K562 (cell line): ENCODE measurements at regions not wholly inside any gene's neighbourhood (a gene's known extent, or its start where the extent isn't known, plus 50 kb on each side); places are given as distances from the start of the nearest gene placed in this dataset.

ENCODE experiments used
- CC2D1A ChIP-seq: fragments of 450-650 bp; IDR thresholded peaks from 2 replicates; pipeline ENCODE4 v1.6.1; 2017; ENCODE audit warnings: mild to moderate bottlenecking
- CCAR2 ChIP-seq: fragments of 200-400 bp; formaldehyde crosslinking; IDR thresholded peaks from 2 replicates; pipeline ENCODE4 v1.6.1; 2017; ENCODE audit warnings: mild to moderate bottlenecking, low read depth, low read length
- CEBPB ChIP-seq: fragments of 450-650 bp; IDR thresholded peaks from 2 replicates; pipeline ENCODE4 v1.6.1; 2016; ENCODE audit warnings: missing genetic modification characterization, missing compliant biosample characterization
- CHCHD3 ChIP-seq: fragments of 250-450 bp; sonication (Bioruptor Pico); IDR thresholded peaks from 2 replicates; pipeline ENCODE4 v2.1.2; 2022; ENCODE audit warnings: mild to moderate bottlenecking
- HDAC6 ChIP-seq: IDR thresholded peaks from 2 replicates; pipeline ENCODE4 v1.6.1; 2012; ENCODE audit warnings: low read depth, mild to moderate bottlenecking, control low read depth, inconsistent platforms, low read length, moderate library complexity
- HMGN3 ChIP-seq: IDR thresholded peaks from 2 replicates; pipeline ENCODE4 v1.6.1; 2011; ENCODE audit warnings: borderline replicate concordance, low read depth, mild to moderate bottlenecking, mixed read lengths, low read length; ENCODE audit not compliant: insufficient read length; ENCODE audit errors: extremely low read depth
- LCOR ChIP-seq: sonication (generic); formaldehyde crosslinking; IDR thresholded peaks from 2 replicates; pipeline ENCODE4 v1.8.0; 2022; ENCODE audit warnings: mild to moderate bottlenecking, missing genetic modification reagents
- MECOM ChIP-seq: fragments of 250-450 bp; sonication (Bioruptor Pico); IDR thresholded peaks from 2 replicates; pipeline ENCODE4 v1.8.0; 2022; ENCODE audit warnings: inconsistent platforms
- MTA3 ChIP-seq: fragments of 450-650 bp; formaldehyde crosslinking; IDR thresholded peaks from 2 replicates; pipeline ENCODE4 v1.6.1; 2017; ENCODE audit warnings: mild to moderate bottlenecking, borderline replicate concordance
- NR0B1 ChIP-seq: fragments of 450-650 bp; IDR thresholded peaks from one replicate; pipeline ENCODE4 v1.6.1; 2018; ENCODE audit warnings: mild to moderate bottlenecking, moderate library complexity; ENCODE audit not compliant: partially characterized antibody
- NR4A1 ChIP-seq, 2 experiments: fragments of 250-450 bp in 1 of 2; fragments of 450-650 bp in 1 of 2; sonication (Bioruptor Pico) in 1 of 2; IDR thresholded peaks; 2 replicates each; pipeline versions ENCODE4 v1.4.0 to v1.6.1; 2016 to 2020; ENCODE audit warnings: mild to moderate bottlenecking in 2 of 2, missing compliant biosample characterization in 1 of 2, missing genetic modification characterization in 1 of 2, moderate library complexity in 1 of 2
- PCBP2 ChIP-seq: fragments of 200-400 bp; formaldehyde crosslinking; IDR thresholded peaks from 2 replicates; pipeline ENCODE4 v1.6.1; 2018; ENCODE audit warnings: low read length, low read depth, mild to moderate bottlenecking, moderate library complexity; ENCODE audit not compliant: poor library complexity, severe bottlenecking
- POLR2AphosphoS5 ChIP-seq: IDR thresholded peaks from 2 replicates; pipeline ENCODE4 v1.6.1; 2011; ENCODE audit warnings: mild to moderate bottlenecking, low read depth, low read length, moderate library complexity; ENCODE audit not compliant: control insufficient read depth, insufficient read depth
- RB1 ChIP-seq: fragments of 450-650 bp; IDR thresholded peaks from 2 replicates; pipeline ENCODE4 v1.6.1; 2017; ENCODE audit warnings: low read depth, mild to moderate bottlenecking
- SIRT6 ChIP-seq: IDR thresholded peaks from one replicate; pipeline ENCODE4 v1.6.1; 2012; ENCODE audit warnings: low read depth, mild to moderate bottlenecking, control low read depth, inconsistent platforms, low read length, moderate library complexity
- SMARCC2 ChIP-seq: fragments of 450-650 bp; IDR thresholded peaks from 2 replicates; pipeline ENCODE4 v1.6.1; 2017; ENCODE audit warnings: antibody characterized with exemption, moderate library complexity, mild to moderate bottlenecking, low read depth
- STAT5B ChIP-seq: fragments of 250-450 bp; sonication (Bioruptor Pico); IDR thresholded peaks from 2 replicates; pipeline ENCODE4 v1.8.0; 2021; ENCODE audit warnings: mild to moderate bottlenecking, inconsistent platforms
- ZBTB8A ChIP-seq: fragments of 450-650 bp; IDR thresholded peaks from 2 replicates; pipeline ENCODE4 v1.6.1; 2018; ENCODE audit warnings: mild to moderate bottlenecking, moderate library complexity; ENCODE audit not compliant: partially characterized antibody
- ZFP30 ChIP-seq: fragments of 250-450 bp; sonication (Bioruptor Pico); IDR thresholded peaks from 2 replicates; pipeline ENCODE4 v1.8.0; 2022; ENCODE audit warnings: moderate library complexity, mild to moderate bottlenecking, inconsistent platforms, borderline replicate concordance
- ZNF217 ChIP-seq: sonication (generic); formaldehyde crosslinking; IDR thresholded peaks from 2 replicates; pipeline ENCODE4 v1.8.0; 2022; ENCODE audit warnings: mild to moderate bottlenecking, missing genetic modification reagents
- ZNF507 ChIP-seq: conservative IDR thresholded peaks from 2 replicates; pipeline ENCODE4 v1.6.1; 2017; ENCODE audit warnings: missing genetic modification characterization, missing compliant biosample characterization
- ZNF699 ChIP-seq: fragments of 250-450 bp; sonication (Bioruptor Pico); IDR thresholded peaks from 2 replicates; pipeline ENCODE4 v1.8.0; 2021; ENCODE audit warnings: mild to moderate bottlenecking, moderate library complexity; ENCODE audit not compliant: insufficient replicate concordance
- ZNF75A ChIP-seq: fragments of 450-650 bp; formaldehyde crosslinking; IDR thresholded peaks from 2 replicates; pipeline ENCODE4 v1.4.0; 2020; ENCODE audit warnings: mild to moderate bottlenecking
- TF ChIP-seq, protein P1 (sequence below), 3 experiments: IDR thresholded peaks in 2 of 3; conservative IDR thresholded peaks in 1 of 3; 2 replicates each; pipeline ENCODE4 v1.5.1; 2011 to 2012; ENCODE audit warnings: low read length in 3 of 3, mild to moderate bottlenecking in 3 of 3, control low read depth in 2 of 3, improper control_type of control experiment in 1 of 3, inconsistent platforms in 1 of 3, low read depth in 1 of 3, mixed read lengths in 1 of 3, moderate library complexity in 1 of 3; ENCODE audit not compliant: insufficient read depth in 2 of 3
- TF ChIP-seq, protein P2 (sequence below), 2 experiments: fragments of 450-650 bp in 1 of 2; sonication (generic) in 1 of 2; formaldehyde crosslinking; conservative IDR thresholded peaks; 2 replicates each; pipeline versions ENCODE4 v1.4.0 to v1.8.1; 2020 to 2022; ENCODE audit warnings: mild to moderate bottlenecking in 1 of 2, missing genetic modification reagents in 1 of 2

DNA sequence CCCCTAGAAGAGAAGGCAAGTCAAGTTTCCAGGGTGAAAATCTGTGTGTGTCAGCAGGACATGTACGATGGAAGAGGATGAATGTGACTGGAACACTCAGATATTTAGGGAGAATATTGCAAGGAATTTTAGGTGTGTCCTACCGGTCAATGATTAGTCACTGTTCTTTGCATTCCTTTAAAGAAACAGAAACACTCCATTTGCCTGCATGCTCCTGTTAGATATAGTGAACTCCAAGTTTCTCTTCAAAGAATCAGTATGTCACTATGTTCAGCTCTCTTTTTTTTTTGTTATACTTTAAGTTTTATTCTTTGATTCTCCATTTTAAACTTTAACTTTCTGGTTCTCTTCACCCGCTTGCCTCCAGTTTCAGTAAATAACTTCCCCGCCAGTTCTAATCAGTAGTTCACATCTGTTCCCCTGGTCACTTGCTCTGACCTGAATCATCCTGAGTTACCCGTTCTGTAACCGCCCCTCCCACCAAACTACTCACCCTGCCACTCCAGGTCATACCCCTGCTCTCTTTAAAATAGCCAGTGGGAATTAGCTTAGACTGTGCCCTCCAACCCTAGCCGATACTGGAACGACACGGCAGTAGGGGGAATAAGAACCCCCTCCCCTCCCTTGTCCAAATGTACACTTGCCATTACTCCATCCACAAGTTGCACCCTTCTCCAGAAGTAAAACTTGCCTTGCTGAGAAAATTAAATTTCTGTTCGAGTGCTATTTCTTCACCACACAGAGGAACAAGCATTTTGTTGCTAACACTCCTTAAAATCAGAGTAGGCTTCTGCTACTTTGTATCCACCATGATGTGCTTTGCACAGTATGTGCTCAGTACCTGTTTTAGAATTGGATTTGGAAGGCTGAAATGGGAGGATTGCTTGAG is 268.4 kb downstream of the METTL4 start (continued):
- TF ChIP-seq CHCHD3 (CRISPR knock-in tag) (no peak), NR4A1 (CRISPR knock-in tag; IDR thresholded peaks at IDR 0.05) (no peak), NR4A1 (tag; IDR thresholded peaks at IDR 0.05) (peak; percentile 77), ZNF699 (CRISPR knock-in tag) (no peak), MTA3 (peak; percentile 85; the same call in 1 of the 2 replicates), ZFP30 (CRISPR knock-in tag) (no peak), POLR2AphosphoS5 (no peak), CC2D1A (peak; percentile 88), ZNF507 (tag) (no peak), HMGN3 (peak; percentile 37), ZNF217 (CRISPR knock-in tag) (no peak), LCOR (CRISPR knock-in tag) (no peak), SMARCC2 (peak; percentile 92), CEBPB (tag) (peak; percentile 71), MECOM (CRISPR knock-in tag) (no peak), ZNF75A (CRISPR knock-in tag) (no peak), PCBP2 (no peak), NR0B1 (no peak), CCAR2 (no peak), STAT5B (no peak), ZBTB8A (no peak), SIRT6 (no peak), RB1 (peak; percentile 80; the same call in 1 of the 2 replicates), HDAC6 (no peak)
- TF ChIP-seq, protein P1, sequence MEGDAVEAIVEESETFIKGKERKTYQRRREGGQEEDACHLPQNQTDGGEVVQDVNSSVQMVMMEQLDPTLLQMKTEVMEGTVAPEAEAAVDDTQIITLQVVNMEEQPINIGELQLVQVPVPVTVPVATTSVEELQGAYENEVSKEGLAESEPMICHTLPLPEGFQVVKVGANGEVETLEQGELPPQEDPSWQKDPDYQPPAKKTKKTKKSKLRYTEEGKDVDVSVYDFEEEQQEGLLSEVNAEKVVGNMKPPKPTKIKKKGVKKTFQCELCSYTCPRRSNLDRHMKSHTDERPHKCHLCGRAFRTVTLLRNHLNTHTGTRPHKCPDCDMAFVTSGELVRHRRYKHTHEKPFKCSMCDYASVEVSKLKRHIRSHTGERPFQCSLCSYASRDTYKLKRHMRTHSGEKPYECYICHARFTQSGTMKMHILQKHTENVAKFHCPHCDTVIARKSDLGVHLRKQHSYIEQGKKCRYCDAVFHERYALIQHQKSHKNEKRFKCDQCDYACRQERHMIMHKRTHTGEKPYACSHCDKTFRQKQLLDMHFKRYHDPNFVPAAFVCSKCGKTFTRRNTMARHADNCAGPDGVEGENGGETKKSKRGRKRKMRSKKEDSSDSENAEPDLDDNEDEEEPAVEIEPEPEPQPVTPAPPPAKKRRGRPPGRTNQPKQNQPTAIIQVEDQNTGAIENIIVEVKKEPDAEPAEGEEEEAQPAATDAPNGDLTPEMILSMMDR (IDR thresholded peaks at IDR 0.05 in 2 of 3, conservative IDR thresholded peaks at IDR 0.05 in 1 of 3; ENCODE audit: insufficient read depth in 2 of 3, low read depth in 1 of 3, low read length in 3 of 3) = no peak
- TF ChIP-seq, protein P2, sequence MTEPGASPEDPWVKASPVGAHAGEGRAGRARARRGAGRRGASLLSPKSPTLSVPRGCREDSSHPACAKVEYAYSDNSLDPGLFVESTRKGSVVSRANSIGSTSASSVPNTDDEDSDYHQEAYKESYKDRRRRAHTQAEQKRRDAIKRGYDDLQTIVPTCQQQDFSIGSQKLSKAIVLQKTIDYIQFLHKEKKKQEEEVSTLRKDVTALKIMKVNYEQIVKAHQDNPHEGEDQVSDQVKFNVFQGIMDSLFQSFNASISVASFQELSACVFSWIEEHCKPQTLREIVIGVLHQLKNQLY (CRISPR knock-in tag; conservative IDR thresholded peaks at IDR 0.05) = no peak
